EL (cell line): ENCODE measurements at regions not wholly inside any gene's neighbourhood (a gene's known extent, or its start where the extent isn't known, plus 50 kb on each side); places are given as distances from the start of the nearest gene placed in this dataset.
"Not testable (repeated sequence)": the region's sequence is repeated elsewhere in the genome, so short reads cannot be mapped to it uniquely, and the experiment has no call there.

Source experiments
- DNase-seq: peaks from one replicate; pipeline ENCODE4 v3.0.0-alpha.2; 2016

GRCh38 chr7:97381815-97382554, 264.5 kb downstream of the SDHAF3 start:
- DNase-seq: no peak

GRCh38 chr7:97390052-97390451, 272.6 kb downstream of the SDHAF3 start:
- no peak for DNase-seq

- DNase-seq: no peak
Observed at GRCh38 chr7:97390915-97391593, 273.6 kb downstream of the SDHAF3 start.

- no peak for DNase-seq
Observed at GRCh38 chr7:97401398-97401797, 283.9 kb downstream of the SDHAF3 start.

GRCh38 chr7:97405835-97406234, 288.3 kb downstream of the SDHAF3 start:
- DNase-seq: no peak

GRCh38 chr7:97407106-97407505, 289.6 kb downstream of the SDHAF3 start:
- DNase-seq: no peak

GRCh38 chr7:97409346-97409745, 291.8 kb downstream of the SDHAF3 start:
- DNase-seq: no peak

GRCh38 chr7:97418312-97418711, 300.8 kb downstream of the SDHAF3 start:
- DNase-seq: peak; percentile 1

GRCh38 chr7:97419898-97420297, 302.4 kb downstream of the SDHAF3 start:
- DNase-seq: no peak

- no peak for DNase-seq
Observed at GRCh38 chr7:97421307-97421930, 303.9 kb downstream of the SDHAF3 start.

- DNase-seq: no peak
Observed at GRCh38 chr7:97422046-97422445, 304.5 kb downstream of the SDHAF3 start.

GRCh38 chr7:97430006-97430405, 301.9 kb upstream of the TAC1 start:
- DNase-seq: no peak

- DNase-seq: no peak
Observed at GRCh38 chr7:97439637-97440214, 292.2 kb upstream of the TAC1 start.

GRCh38 chr7:97446361-97446760, 285.5 kb upstream of the TAC1 start:
- DNase-seq: no peak

- not testable (repeated sequence) for DNase-seq
Observed at GRCh38 chr7:97449448-97449847, 282.4 kb upstream of the TAC1 start.

- no peak for DNase-seq
Observed at GRCh38 chr7:97450516-97450915, 281.4 kb upstream of the TAC1 start.

- DNase-seq: no peak
Observed at GRCh38 chr7:97454636-97455035, 277.2 kb upstream of the TAC1 start.

GRCh38 chr7:97457054-97457453, 274.8 kb upstream of the TAC1 start:
- DNase-seq: no peak

- DNase-seq: no peak
Observed at GRCh38 chr7:97460433-97460832, 271.5 kb upstream of the TAC1 start.

GRCh38 chr7:97461596-97461995, 270.3 kb upstream of the TAC1 start:
- no peak for DNase-seq

GRCh38 chr7:97466071-97466470, 265.8 kb upstream of the TAC1 start:
- no peak for DNase-seq

- DNase-seq: no peak
Observed at GRCh38 chr7:97466999-97467740, 264.7 kb upstream of the TAC1 start.

GRCh38 chr7:97468493-97468892, 263.4 kb upstream of the TAC1 start:
- DNase-seq: no peak
